ENCODE measurements at regions not wholly inside any gene's neighbourhood (a gene's known extent, or its start where the extent isn't known, plus 50 kb on each side); places are given as distances from the start of the nearest gene placed in this dataset.

DNA sequence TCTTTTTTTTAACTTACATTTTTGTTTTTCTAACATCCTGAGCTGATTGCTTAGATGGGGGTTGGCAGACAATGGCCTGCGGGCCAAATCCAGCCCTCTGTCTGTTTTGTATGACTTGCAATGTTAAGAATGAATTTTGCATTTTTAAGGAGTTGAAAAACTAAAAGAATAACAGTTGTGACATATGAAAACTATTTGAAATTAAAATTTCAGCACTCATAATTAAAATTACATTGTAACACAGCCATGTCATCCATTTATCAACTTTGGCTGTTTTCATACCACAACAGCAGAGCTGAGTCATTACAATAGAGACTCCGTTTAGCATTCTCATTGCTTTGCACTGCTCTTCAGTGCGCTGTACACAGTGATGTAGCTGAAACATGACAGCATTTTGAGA, 94.1 kb upstream of the MC4R start:
- TF ChIP-seq YY1 (IDR thresholded peaks at IDR 0.05; ENCODE audit: low read depth, low read length) (no peak), RAD21 (IDR thresholded peaks at IDR 0.05 in 1 of 2, conservative IDR thresholded peaks at IDR 0.05 in 1 of 2; ENCODE audit: low read depth in 2 of 2, low read length in 2 of 2) (no peak), GTF2F1 (IDR thresholded peaks at IDR 0.05; ENCODE audit: borderline replicate concordance, low read depth, low read length) (no peak), CEBPB (IDR thresholded peaks at IDR 0.05; ENCODE audit: low read depth, low read length) (no peak), POLR2A (IDR thresholded peaks at IDR 0.05; ENCODE audit: control extremely low read depth in 1 of 2, low read depth in 2 of 2, low read length in 2 of 2) (no peak), RNF2 (IDR thresholded peaks at IDR 0.05; ENCODE audit: borderline replicate concordance, low read depth, low read length, missing control alignments, poor library complexity, severe bottlenecking) (no peak), CBX8 (IDR thresholded peaks at IDR 0.05; ENCODE audit: borderline replicate concordance, low read depth, low read length) (no peak), MAFK (IDR thresholded peaks at IDR 0.05; ENCODE audit: low read depth, low read length) (no peak), SUZ12 (IDR thresholded peaks at IDR 0.05; ENCODE audit: low read length) (no peak), CBX5 (IDR thresholded peaks at IDR 0.05; ENCODE audit: low read depth, low read length) (no peak)
- TF ChIP-seq, protein P1, sequence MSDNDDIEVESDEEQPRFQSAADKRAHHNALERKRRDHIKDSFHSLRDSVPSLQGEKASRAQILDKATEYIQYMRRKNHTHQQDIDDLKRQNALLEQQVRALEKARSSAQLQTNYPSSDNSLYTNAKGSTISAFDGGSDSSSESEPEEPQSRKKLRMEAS (IDR thresholded peaks at IDR 0.05): no peak
- TF ChIP-seq, protein P2, sequence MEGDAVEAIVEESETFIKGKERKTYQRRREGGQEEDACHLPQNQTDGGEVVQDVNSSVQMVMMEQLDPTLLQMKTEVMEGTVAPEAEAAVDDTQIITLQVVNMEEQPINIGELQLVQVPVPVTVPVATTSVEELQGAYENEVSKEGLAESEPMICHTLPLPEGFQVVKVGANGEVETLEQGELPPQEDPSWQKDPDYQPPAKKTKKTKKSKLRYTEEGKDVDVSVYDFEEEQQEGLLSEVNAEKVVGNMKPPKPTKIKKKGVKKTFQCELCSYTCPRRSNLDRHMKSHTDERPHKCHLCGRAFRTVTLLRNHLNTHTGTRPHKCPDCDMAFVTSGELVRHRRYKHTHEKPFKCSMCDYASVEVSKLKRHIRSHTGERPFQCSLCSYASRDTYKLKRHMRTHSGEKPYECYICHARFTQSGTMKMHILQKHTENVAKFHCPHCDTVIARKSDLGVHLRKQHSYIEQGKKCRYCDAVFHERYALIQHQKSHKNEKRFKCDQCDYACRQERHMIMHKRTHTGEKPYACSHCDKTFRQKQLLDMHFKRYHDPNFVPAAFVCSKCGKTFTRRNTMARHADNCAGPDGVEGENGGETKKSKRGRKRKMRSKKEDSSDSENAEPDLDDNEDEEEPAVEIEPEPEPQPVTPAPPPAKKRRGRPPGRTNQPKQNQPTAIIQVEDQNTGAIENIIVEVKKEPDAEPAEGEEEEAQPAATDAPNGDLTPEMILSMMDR (IDR thresholded peaks at IDR 0.05; ENCODE audit: control extremely low read depth in 1 of 3, insufficient read depth in 1 of 3, low read depth in 1 of 3, low read length in 3 of 3): no peak

All from H1 (cell line).